Left cardiac atrium (tissue), 4 donors: ENCODE measurements at regions not wholly inside any gene's neighbourhood (a gene's known extent, or its start where the extent isn't known, plus 50 kb on each side); places are given as distances from the start of the nearest gene placed in this dataset.
A peak's percentile ranks its signal among the peaks of the same experiment; 100 is the strongest.

Experiments used
- ATAC-seq, 2 donors: fragments of 200-7000 bp; cut with Tn5 transposase; one replicate each; pipeline ENCODE4 v1.9.1; 2020; ENCODE audit warnings: mild to moderate bottlenecking in 2 of 2, moderate library complexity in 2 of 2
- DNase-seq: peaks from one replicate; pipeline ENCODE4 v3.0.0-alpha.2; 2020
- intact Hi-C, 2 donors: fragments of 100-400 bp; cut with DNase I; formaldehyde crosslinking; loops; one replicate each; pipeline versions ENCODE4 v1.14.1 to v1.15.1; 2022 to 2023
- donor health status: DM: no; HTN: yes; CAD: no.
- donor health status: DM: no; HTN: yes; CAD: no; lungs with severe emphysema.
- donor health status: DM: yes; HTN: yes; CAD: no.
- donor health status: Dilated cardiomyopathy.

DNA sequence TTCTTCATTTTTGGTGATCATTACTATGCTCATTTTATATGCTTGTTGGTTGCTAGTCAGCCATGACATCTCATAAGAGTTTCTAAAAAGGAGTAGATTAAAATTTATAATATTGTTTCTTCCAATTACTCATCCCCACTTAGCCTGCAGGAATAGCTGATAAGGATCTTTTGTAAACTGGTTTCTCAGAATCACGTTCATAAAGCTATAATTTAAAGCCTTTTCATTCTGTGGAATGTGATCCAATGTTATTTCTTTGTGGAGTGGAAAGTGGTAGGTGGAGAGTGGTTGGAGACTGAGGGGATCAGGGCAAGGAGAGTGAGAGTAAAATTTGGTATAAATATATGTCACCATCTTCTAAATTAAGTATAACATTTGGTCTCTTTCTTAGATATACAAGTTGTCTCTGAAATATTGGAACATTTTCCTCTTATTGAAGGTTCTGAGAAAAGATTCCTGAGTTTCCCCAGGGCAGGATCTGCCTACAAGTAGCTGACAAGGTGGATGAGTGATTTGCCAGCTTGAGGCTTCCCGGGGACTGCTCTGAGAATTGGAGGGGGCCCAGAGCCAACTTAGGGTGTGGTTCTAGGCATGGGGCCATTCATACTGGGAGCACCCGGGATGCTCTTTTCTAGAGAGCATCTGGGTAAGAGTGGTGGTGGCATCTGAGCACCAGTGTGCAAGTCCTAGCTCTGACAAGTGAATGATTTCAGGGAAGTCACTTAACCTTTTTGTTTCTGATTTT lies 116.4 kb downstream of the TBX19 start:
- DNase-seq (no peak), ATAC-seq (peak in 1 of 2 donors; percentile 13)
- intact Hi-C loops, result no loop called here

DNA sequence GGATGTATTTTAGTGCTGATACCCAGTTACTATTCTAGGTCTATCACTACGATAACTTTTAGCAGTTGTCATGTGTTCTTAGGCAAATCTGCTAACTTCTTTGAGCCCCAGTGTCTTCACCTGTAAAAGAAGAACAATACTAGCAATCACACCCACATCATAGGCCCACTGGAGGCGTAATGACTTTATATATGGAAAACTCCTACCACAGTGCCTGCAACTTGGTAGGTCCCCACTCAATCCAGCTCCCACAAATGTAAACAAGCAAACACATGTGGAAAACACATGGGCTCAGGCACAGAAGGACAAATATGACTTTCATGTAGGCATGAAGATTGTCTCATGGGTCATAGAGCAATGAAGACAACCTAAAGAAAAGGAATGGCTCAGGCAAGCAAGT lies 115.8 kb downstream of the TBX19 start:
- ATAC-seq (no peak), DNase-seq (no peak)
- intact Hi-C loops, result no loop called here

DNA sequence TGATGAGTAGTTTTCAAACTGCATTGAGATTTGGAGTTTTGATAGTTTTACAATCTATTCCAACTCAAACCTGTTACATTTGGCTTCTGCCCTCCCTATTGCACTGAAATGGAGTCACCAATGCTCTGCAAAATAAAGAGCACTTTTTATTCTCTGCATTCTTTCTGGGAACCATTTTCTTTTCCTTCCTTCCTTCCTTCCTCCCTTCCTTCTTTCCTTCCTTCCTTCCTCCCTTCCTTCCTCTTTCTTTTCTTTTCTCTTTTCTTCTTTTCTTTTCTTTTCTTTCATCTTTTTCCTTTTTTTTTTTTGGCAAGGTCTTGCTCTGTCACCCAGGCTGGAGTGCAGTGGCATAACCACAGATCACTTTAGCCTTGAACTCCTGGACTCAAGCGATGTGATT lies 114.2 kb downstream of the TBX19 start:
- intact Hi-C loops, result no loop called here
- no peak for DNase-seq
- no peak for ATAC-seq

DNA sequence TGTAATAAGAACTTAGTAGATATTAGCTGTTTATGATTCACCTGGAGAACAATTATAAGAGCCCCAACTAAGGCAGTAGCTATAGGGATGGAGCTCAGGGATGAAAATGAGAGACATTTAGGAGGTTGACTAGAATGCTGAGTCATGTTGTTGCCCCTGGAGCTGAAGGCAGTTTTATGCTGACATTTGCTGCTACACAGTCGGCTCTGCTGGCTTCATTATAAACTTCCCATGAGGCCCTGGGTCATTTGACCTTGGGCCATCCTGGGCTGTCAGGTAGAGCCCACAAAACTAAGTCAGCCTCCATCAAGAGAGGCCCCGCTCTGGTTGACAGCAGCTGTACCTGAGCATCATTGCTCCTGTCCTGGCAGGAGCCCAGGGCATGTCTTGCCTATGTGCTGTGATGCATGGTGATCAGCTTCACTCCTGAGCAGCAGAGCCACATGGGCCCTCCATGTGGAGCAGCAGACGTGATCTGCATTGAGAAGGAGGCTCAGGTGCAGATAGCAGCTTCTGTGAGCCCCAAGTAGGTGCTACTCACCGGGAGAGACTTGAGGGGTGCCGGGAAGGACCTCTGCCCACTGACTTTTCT lies 112.4 kb downstream of the TBX19 start:
- intact Hi-C loops, result no loop called here
- DNase-seq (no peak), ATAC-seq (peak in 1 of 2 donors; percentile 15)

DNA sequence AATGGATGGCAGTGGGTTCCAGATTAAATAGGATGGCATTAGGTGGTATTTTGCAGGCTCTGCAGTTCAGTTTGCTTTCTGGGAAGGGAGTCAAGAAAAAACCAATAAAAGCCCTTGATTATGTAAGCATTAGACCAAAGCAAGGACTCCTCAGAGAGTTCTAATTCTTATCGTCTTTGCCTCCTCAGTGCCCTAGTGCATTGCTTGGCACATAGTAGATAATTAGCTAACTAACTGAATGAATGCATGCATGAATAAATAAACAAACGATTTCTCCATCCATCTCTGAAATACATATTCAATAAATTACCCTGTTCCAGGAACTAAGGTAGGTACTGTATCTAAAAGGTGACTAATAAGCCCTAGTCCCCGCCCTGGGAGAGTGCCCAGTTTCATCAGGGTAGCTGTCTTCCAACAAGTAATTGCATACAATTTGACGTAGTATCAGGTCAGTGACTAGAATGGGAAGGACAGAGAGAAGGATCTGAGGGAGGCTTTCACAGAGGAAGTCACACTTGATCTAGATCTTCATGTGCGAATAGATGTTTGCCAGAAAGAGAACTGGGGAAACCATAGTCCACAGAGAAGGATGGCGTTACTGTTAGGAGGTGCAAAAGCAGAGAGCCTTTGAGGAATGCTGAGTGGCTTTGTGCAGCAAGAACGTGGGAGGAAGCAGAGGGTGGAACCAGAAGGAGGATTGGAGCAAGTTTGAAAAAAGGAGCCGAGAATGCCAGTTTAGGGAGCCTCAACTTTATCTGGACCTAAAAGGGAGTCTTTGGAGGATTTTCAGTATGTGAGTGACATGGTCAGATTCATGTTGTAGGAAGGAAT lies 111.4 kb downstream of the TBX19 start:
- intact Hi-C loops, result no loop called here
- DNase-seq (no peak), ATAC-seq (peak; percentile 49 to 62)

DNA sequence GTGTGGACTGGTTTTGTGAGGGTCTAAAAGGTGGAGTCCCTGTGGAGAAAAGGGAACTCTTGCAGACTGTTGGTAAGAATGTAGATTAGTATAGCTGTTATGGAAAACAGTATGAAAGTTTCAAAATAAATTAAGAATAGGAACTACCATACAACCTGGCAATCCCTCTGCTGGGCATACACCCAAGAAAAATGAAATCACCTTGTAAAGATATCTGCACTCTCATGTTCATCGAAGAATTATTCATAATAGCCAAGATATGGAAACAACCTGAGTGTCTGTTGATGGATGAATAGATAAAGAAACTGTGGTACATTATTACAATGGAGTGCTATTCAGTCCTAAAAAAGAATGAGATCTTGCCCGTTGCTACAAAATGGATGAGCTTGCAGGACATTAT lies 109.6 kb downstream of the TBX19 start:
- intact Hi-C loops, result no loop called here
- ATAC-seq, result no peak
- DNase-seq, result no peak

DNA sequence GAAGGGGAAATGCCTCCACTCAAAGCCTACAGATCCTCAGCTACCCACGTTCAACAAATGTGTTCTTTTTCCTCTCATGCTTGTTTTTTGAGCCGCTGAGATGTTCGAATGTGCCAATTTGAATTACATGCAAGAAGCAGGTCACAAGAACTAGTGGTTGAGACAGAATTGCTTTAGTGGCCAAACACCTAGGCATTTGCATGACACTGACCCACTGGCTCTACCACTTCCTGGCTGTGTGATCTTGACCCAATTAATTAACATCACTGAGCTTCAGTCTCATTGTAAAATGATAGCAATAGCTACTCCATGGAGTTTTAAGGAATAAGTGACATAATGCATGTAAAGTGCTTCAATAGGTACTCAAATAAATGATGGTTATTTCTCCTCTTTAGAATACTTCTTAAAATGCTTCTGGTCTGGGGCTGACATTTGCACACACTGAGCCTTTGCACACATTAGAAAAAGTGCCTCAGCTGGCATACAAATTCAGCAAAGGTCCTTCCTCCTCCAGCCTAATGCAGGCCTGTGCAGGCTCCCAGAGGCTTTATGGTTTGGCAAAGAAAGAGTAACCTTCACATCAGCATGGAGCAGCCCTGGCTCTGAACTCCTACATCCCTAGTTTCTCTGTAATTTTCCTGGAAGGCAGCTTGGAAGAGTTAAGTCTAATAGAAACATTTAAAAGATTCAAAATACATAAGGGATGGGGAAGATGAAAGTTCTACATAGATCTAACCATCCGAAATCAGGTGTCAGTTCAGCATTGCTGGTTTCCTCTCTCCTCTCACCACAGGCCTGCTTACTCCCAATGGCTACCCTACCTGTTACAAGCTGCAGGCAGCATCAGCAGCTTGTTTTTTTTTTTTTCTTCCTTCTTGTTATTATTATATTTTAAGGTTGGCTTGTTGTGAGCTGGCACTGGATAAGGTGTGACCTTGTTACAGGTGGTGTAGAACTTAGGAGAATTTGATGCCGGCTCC lies 107.4 kb downstream of the TBX19 start:
- no peak for ATAC-seq
- intact Hi-C loops, result no loop called here
- DNase-seq, result no peak

DNA sequence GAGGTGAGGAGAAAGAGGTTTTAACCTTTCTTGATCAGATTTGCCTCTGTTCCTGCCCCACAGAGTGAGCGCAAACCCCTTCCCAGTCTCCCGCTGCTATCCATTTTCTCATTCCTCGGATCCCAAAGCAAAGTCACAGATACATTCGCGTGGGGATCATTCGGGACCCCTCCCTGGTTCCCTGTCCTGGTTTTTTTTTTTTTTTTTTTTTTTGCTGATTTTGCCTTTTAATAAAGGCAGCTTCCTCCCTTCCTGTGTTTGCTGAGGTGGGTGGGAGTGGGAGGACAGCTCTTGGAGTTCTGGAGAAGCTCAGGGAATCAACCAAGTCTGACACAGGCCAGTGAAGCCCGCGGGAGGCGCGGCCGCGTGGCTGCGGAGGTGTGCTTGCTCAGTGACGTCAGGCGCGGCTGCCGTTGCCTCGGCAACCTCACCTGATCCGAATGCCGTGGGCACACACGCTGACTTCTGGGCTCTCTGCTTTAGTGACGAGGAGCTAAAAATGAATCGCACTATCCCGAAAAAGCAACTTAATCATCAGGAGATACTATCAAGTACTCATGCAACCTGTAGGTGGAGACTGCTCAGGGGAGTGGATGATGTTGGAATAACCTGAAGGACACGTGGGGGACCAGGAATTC lies 106.4 kb downstream of the TBX19 start:
- peak; percentile 65 for DNase-seq
- intact Hi-C loops, result no loop called here
- ATAC-seq, result peak; percentile 81 to 93

DNA sequence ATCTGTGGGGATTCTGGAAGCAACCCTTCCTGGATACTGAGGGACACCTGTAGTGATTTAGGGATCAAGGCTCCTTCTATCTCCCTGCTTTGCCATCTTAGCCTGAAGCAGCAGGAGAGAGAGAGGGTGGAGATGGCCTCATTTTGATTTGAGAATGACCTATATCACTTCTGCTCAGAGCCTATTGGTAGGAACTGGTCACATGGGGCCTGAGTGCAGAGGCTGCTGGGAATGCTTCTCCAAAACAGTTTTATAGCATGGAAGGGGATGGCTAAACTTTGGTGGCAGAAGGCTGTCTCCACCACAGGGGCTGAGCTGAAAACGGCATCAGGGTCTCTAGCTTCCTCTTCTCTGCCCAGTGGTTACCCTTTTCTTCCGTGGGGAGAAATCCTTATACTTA lies 105.8 kb downstream of the TBX19 start:
- ATAC-seq (no peak), DNase-seq (no peak)
- intact Hi-C loops, result no loop called here

DNA sequence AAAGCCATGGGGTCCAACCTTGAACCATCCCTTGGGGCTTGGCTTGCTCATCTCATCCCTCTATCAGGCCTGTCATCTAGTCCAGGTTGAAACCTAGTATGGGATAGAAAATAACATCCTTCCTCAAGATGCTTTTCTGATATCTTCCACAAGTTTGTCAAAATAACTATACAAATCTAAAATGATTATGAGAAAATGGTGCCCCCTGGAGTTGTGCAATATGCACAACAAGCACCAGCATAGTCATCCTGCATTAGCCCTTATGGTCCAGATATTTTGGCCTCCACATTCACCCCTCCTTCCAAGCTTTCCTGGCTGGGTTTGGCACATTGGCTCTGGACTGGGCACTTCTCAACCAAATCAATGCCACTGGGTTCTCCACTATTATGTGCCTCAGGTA lies 101.2 kb downstream of the TBX19 start:
- DNase-seq (no peak), ATAC-seq (no peak)
- intact Hi-C loops, result no loop called here

DNA sequence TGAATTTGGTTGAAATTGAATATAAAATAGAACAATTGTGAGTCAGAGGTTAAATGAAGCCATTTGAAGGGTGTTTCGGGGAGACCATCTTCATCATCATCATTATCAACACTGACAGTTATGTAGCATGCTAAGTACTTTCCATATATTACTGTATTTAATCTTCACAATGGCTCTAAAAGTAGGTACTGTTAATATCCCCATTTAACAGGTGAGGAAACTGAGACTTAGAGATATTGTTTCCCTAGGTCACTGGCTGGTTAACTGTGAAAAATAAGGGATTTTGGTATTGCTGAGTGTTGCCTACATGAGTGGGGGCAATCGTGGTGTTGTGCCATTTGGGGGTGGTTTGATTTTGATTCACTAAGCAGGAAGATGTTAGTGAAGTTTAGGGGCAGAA lies 100.3 kb downstream of the TBX19 start:
- intact Hi-C loops, result no loop called here
- DNase-seq (no peak), ATAC-seq (no peak)

DNA sequence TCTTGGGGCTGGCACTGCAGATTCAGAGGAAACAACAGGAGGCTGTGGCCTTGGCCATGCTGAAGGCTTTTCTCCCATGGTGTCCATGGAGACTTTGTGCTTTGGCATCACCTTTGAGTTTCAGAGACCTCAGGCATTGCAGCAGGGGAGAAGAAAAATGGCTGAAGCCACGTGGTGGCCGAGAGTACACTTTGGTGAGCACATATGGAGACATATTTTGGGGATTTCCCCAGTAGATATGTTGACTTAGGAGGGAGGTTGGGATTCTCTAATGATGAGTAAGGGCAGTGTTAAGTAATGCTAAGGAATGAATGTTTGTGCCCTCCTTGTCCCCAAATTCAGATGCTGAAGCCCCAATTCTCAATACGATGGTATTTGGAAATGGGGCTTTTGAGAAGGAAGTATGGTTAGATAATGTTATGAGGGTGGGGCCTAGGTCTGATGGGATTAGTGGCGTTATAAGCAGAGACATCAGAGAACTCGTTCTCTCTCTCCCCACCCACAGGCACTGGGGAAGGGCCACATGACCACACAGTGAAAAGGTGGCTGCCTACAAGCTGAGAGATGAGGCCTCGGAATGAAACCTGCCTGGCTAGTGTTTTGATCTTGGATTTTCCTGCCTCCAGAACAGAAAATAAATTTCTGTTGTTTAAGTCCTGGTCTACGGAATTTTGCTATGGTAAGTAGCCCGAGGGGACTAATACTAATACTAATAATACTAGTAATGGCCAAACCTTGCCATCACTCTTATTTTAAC lies 98.6 kb downstream of the TBX19 start:
- intact Hi-C loops, result no loop called here
- ATAC-seq (no peak), DNase-seq (no peak)

DNA sequence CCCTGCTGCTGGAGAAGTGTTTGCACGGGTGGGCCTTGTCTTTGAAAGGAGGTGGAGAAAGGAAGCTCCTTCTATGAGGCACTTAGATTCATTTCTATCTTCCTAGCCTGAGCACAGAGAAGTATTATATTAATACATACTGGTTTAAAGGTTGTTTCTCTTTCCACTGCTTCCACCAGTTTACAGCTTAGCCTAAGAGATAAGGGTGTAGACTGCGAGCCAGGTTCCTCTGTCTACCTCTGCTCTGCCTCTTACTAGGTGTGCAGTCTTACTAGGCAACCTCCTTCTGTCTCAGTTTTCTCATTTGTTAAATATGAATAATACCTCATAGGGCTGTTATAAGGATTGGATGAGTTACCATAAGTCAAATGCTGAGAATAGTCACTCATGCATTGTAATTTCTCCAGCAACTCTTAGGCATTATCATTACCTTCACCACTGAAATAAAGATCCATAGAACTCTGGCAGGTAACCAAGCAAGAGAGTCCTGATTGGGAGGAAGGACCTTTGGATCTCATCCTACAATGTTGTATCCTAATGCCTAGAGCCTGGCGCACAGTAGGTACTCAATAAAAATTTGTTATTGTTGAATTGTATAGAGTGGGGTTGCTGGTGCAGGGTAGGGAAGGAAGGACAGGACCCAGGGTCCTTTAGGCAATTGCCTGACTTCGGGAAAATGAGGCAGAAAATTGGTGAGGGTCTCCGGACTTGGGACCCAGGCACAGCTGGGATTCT lies 95.1 kb downstream of the TBX19 start:
- intact Hi-C loops, result no loop called here
- no peak for DNase-seq

DNA sequence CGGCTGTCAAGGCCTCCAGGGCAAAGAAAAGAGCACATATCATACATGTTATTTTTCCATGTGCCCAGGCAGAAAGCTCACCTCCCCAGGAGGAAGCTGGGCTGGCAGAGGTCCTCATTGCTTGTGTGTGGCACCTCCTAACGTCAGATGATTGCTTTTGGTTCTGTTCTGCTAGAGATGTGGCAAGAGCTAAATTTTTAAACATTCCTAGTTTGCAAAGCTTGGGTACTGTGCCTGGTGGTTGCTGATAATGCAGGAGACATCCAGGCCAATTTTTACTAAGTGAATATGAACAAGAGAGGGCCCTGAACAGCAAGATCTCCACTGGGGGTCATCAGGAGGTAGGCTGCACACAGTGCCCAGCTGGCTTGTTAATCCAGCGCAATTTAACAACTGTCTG lies 93.9 kb downstream of the TBX19 start:
- intact Hi-C loops, result no loop called here
- no peak for ATAC-seq
- no peak for DNase-seq

More for the DNA sequence above, 95.1 kb downstream of the TBX19 start:
- ATAC-seq, result no peak

DNA sequence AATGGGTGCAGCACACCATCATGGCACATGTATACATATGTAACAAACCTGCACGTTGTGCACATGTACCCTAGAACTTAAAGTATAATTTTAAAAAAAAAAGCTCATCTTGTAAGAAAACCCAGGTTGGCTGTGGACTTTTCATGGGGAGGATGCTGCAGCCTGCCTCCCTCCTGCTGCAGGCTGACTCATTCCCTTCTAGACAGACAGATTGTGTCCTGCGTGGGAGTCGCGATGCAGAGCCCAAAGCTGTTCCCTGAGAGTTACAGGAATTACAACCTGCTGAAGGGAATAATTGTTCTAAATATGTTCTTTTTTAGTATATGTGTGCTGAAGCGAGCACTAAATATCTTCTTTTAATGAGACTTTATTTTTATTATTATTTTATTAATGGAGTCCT lies 93.2 kb downstream of the TBX19 start:
- peak; percentile 31 for DNase-seq
- intact Hi-C loops, result no loop called here

DNA sequence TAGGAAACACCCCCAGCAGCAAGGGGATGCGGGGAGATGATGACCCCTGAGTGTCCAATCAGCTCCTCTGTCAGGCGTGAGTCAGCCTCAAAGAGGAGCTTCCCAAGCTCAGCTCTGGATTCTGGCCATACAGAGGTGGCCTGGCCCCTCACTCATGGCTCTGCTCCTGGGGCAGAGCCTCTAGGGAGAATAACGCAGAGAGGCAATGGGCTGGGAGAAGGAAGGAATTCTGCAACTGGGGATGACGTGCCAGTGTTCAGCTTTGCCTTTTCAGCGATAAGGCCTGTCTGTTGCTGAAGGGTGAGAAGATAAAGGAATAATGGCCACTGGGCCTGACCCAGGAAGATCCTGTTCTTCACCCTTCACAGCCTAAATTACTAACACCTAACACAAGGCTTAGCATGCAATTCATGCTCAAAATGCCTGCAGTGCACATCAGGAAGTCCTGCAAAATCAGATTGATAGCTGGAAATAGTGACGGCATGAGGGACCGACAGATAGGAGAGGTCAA lies 92.2 kb downstream of the TBX19 start:
- intact Hi-C loops, result no loop called here

More for the DNA sequence above, 93.2 kb downstream of the TBX19 start:
- ATAC-seq, result peak in 1 of 2 donors; percentile 75

DNA sequence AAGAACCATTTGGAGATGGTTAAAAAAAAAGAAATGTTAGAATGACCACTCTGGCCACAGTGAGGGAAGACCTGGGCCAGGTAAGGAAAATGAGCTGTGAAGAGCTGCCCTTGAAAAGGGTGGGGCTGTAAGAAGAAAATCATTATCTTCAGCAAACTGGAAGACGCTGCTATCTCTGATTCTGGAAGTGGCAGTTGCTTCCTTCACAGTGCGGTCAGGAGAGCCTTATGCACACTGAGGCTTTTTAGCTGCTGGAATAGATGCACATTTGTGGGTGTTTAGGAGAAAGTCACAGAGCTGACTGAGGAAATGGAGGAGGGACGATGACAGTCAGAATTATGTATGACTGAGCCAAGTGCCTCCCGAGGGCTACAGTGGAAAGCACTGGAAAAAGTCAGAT lies 91.6 kb downstream of the TBX19 start:
- DNase-seq (no peak), ATAC-seq (peak in 1 of 2 donors; percentile 4)
- intact Hi-C loops, result no loop called here

More for the DNA sequence above, 92.2 kb downstream of the TBX19 start:
- DNase-seq, result no peak
- peak; percentile 23 to 72 for ATAC-seq
